GM19043 (cell line): ENCODE measurements at regions not wholly inside any gene's neighbourhood (a gene's known extent, or its start where the extent isn't known, plus 50 kb on each side); places are given as distances from the start of the nearest gene placed in this dataset.

Experiments used
- ATAC-seq: cut with Tn5 transposase; IDR thresholded peaks from one replicate; pipeline ENCODE4 v1.9.1; 2021; ENCODE audit warnings: low read depth; ENCODE audit not compliant: unreplicated experiment

GRCh38 chr7:121810831-121811672 lies 61.9 kb upstream of the PTPRZ1 start:
- ATAC-seq, result no peak

DNA sequence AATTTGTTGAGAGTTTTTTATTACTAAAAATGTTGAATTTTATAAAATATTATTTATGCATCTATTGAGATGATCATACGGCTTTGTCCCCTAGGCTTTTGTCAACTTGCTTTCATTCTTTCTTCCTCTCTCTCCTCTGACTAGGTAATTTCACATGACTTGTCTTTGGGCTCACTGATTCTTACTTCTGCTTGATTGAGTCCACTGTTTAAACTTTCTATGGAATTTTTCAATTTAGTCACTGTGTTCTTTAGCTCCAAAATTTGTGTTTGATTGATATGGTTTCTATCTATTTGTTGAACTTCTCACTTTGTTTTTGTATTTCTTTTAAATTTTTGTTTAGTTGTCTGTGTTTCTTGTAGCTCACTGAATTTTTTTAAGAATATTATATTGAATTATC lies 65.9 kb upstream of the PTPRZ1 start:
- ATAC-seq, result no peak

- no peak for ATAC-seq
Observed at GRCh38 chr7:121803039-121803438, 69.9 kb upstream of the PTPRZ1 start.

- no peak for ATAC-seq
Observed at GRCh38 chr7:121800916-121801675, 71.9 kb upstream of the PTPRZ1 start.

GRCh38 chr7:121798896-121799295 lies 74.1 kb upstream of the PTPRZ1 start:
- no peak for ATAC-seq

DNA sequence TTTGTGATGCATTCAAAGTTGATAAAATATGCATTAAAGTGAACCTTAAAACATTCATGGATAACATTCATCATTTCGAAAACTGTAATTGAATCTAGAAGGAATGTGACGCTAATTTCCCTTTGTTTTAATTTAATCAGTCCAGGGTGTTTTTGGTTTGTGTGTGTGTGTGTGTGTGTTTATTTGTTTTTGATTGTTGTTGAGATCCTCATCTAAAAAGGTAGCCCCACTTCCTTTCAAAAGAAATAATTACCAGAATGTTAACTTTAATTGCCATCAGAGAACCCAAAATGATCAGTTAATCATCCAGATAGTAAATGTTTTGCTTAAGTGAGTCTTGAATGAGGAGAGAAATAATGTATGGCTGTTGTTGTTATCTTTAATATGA lies 74.5 kb upstream of the PTPRZ1 start:
- ATAC-seq, result no peak

GRCh38 chr7:121797657-121798452 lies 75.1 kb upstream of the PTPRZ1 start:
- ATAC-seq, result no peak

DNA sequence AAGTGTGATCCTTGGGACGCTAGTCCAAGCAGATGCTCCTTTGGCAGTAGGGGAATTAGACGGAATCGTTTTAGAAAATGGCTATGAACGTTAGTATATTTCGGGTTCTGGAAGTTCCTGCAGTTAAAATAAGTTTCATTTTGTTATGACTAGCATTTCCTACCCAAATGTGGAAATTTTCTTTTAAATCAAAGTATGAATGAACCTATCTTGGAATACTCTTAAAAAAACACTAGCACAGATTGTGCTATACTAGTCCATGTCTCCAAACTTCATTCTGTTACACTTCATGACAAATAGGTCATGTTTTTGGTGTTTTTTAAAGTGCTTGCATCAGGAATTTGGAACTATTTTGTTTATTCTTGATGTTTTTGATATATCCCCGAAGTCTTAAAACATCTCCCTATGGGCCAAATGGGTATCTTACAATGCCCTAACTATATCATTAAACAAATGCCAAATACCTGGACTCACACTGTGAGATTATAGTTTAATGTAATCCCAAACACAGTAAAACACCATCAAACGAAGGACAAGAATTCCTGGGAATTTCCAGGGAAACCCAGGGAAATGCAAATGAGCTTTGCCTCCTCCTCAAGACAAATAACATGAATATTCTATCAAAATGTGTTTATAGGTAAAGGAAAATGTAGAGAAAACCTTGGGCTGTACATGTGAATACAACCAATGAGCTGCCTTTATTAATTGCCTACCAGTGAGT lies 75.9 kb upstream of the PTPRZ1 start:
- ATAC-seq, result no peak

DNA sequence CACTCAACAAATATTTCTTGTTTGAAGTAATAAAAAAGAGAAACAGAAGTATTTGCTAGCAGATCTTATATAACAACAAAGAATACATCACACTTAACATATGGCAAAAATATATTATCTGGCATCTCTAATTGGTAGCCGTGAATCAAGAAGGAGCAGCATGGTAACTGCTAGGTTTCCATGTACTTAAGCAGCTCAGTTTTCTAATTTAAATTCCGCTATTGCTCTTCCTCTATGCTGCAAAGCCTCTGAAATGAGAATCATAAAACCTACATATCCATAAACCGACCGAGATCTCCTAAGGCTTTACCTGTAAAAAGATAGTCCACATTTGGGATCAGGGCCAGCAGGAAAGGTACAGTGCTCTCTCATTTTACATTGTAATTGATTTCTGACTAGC lies 76.6 kb upstream of the PTPRZ1 start:
- ATAC-seq, result no peak

- no peak for ATAC-seq
Observed at GRCh38 chr7:121795736-121796135, 77.2 kb upstream of the PTPRZ1 start.

- no peak for ATAC-seq
Observed at GRCh38 chr7:121793716-121794115, 79.2 kb upstream of the PTPRZ1 start.

- ATAC-seq, result no peak
Observed at GRCh38 chr7:121777672-121778071, 95.3 kb upstream of the PTPRZ1 start.

DNA sequence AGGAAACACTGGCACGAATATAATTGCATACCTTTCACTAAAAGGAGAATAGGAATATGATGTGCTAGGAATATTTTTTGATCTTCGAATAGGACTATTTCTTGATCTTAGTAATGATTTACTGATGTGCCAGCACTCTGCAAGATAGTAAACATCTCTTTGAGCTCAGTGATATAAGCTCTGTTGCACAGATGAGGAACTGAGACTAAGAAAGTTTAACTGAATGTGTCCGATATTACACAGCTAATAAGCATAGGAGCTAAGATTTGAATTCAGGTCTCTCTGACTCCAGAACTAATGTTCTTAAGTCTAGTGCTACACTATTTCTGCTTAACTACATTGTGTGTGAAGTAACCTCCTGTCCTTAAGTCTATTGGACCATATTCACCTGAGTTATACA lies 98.4 kb upstream of the PTPRZ1 start:
- ATAC-seq, result no peak

DNA sequence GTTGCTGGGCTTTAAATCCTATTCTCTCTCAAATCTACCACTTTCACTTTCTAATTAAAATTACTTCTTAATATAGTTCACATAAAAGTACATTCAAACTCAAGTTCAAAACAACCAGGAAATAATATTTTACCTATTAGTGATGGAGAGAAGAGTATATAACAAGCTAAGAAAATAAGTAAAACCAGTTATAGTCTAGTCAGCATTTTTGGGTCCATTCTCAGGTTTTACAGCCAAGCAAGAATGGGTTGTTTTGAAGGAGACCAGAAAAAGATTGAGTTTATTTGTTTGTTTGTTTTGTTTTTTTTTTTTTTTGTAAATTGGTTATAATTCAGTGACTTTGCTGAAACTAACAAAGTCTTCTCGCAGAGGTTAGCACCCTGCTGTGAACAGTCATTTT lies 106.3 kb upstream of the PTPRZ1 start:
- no peak for ATAC-seq

GRCh38 chr7:121761399-121761798 lies 111.6 kb upstream of the PTPRZ1 start:
- ATAC-seq, result no peak

- no peak for ATAC-seq
Observed at GRCh38 chr7:121755818-121756552, 117.0 kb upstream of the PTPRZ1 start.

- ATAC-seq, result no peak
Observed at GRCh38 chr7:121755286-121755685, 117.7 kb upstream of the PTPRZ1 start.

GRCh38 chr7:121753944-121754343 lies 119.0 kb upstream of the PTPRZ1 start:
- no peak for ATAC-seq

GRCh38 chr7:121752706-121753105 lies 120.3 kb upstream of the PTPRZ1 start:
- ATAC-seq, result no peak

GRCh38 chr7:121748546-121748945 lies 124.4 kb upstream of the PTPRZ1 start:
- ATAC-seq, result no peak
